Neural crest cell (in vitro differentiated cells): ENCODE measurements at regions not wholly inside any gene's neighbourhood (a gene's known extent, or its start where the extent isn't known, plus 50 kb on each side); places are given as distances from the start of the nearest gene placed in this dataset.

Source experiments
- DNase-seq: peaks from one replicate; pipeline ENCODE4 v3.0.0; 2021; ENCODE audit warnings: low read depth, mixed read lengths, low spot score
- H3K27ac Mint-ChIP-seq: one replicate; pipeline ENCODE4 v1.8.0; 2021; ENCODE audit warnings: mild to moderate bottlenecking, mixed read lengths; ENCODE audit not compliant: unreplicated experiment
- H3K27me3 Mint-ChIP-seq: 2 replicates; pipeline ENCODE4 v1.8.0; 2021; ENCODE audit warnings: low read depth, mild to moderate bottlenecking, mixed read lengths
- H3K36me3 Mint-ChIP-seq: 2 replicates; pipeline ENCODE4 v1.8.0; 2021; ENCODE audit warnings: low read depth, mild to moderate bottlenecking, mixed read lengths
- H3K4me1 Mint-ChIP-seq: 2 replicates; pipeline ENCODE4 v1.8.0; 2021; ENCODE audit warnings: mixed read lengths
- H3K4me3 Mint-ChIP-seq: one replicate; pipeline ENCODE4 v1.8.0; 2021; ENCODE audit warnings: mild to moderate bottlenecking, mixed read lengths
- H3K9me3 Mint-ChIP-seq: 2 replicates; pipeline ENCODE4 v1.8.0; 2021; ENCODE audit warnings: mixed read lengths
- TF ChIP-seq, protein P1 (sequence below): fragments of 200-600 bp; sonication (generic); conservative IDR thresholded peaks from 2 replicates; pipeline ENCODE4 v1.5.0; 2021; ENCODE audit warnings: antibody characterized with exemption, mild to moderate bottlenecking

DNA sequence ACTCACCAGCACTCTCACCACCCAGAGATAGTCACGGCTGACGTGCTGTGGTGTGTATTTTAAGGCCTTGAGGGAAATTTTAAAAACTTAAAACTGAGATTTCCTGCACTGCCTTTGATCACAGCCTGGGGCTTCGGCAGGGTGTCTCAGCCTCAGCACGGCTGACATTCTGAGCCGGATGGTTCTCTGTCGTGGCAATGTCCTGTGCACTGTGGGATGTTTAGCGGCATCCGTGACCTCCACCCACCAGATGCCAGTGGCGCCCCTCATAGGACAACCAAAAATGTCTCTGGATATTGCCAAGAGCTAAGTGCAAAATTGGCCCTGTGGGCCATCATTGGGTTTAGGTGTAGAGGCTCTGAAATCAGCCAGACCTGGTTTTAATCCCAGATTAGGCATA, 142.2 kb upstream of the KCNG1 start:
- Mint-ChIP-seq H3K9me3 (no peaks in the 10 kb centered on the region), H3K36me3 (no peaks in the 10 kb centered on the region), H3K27me3 (peaks cover 11% of the 10 kb centered on the region), H3K4me1 (no peaks in the 10 kb centered on the region), H3K4me3 (no peak overlapping the region), H3K27ac (no peak overlapping the region)
- DNase-seq = no peak
- TF ChIP-seq, protein P1, sequence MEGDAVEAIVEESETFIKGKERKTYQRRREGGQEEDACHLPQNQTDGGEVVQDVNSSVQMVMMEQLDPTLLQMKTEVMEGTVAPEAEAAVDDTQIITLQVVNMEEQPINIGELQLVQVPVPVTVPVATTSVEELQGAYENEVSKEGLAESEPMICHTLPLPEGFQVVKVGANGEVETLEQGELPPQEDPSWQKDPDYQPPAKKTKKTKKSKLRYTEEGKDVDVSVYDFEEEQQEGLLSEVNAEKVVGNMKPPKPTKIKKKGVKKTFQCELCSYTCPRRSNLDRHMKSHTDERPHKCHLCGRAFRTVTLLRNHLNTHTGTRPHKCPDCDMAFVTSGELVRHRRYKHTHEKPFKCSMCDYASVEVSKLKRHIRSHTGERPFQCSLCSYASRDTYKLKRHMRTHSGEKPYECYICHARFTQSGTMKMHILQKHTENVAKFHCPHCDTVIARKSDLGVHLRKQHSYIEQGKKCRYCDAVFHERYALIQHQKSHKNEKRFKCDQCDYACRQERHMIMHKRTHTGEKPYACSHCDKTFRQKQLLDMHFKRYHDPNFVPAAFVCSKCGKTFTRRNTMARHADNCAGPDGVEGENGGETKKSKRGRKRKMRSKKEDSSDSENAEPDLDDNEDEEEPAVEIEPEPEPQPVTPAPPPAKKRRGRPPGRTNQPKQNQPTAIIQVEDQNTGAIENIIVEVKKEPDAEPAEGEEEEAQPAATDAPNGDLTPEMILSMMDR = no peak

GRCh38 chr20:51164731-51165130, 141.8 kb upstream of the KCNG1 start:
- DNase-seq = no peak
- Mint-ChIP-seq H3K27ac (no peak overlapping the region), H3K4me3 (no peak overlapping the region), H3K4me1 (no peaks in the 10 kb centered on the region), H3K27me3 (peaks cover 11% of the 10 kb centered on the region), H3K36me3 (no peaks in the 10 kb centered on the region), H3K9me3 (no peaks in the 10 kb centered on the region)
- TF ChIP-seq, protein P1 = no peak

GRCh38 chr20:51163996-51164600, 141.2 kb upstream of the KCNG1 start:
- Mint-ChIP-seq H3K27me3 (peaks cover 14% of the 10 kb centered on the region), H3K36me3 (no peaks in the 10 kb centered on the region), H3K27ac (no peak overlapping the region), H3K4me1 (no peaks in the 10 kb centered on the region), H3K4me3 (no peak overlapping the region), H3K9me3 (no peaks in the 10 kb centered on the region)
- no peak for DNase-seq
- TF ChIP-seq, protein P1 = no peak

DNA sequence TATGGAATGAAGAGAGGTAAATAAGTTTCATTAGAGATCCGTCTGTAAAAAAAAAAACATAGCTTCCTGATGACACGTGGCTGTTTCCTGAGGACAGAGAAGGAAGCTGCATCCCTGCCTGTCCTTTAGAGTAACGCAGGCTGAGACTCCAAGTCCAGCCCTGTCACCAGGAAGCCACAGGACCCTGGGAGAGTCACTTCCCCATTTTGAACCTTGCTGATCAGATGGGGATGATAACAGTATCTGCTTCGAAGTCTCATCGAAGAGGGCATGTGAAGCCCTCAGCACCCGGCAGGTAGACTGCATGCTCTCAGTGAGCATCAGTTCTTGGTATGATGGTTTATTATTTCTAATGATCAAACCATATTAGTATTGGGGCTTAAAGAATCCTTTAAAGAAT, 139.1 kb upstream of the KCNG1 start:
- Mint-ChIP-seq H3K9me3 (no peaks in the 10 kb centered on the region), H3K4me1 (no peaks in the 10 kb centered on the region), H3K27me3 (peaks cover 16% of the 10 kb centered on the region), H3K27ac (no peak overlapping the region), H3K36me3 (no peaks in the 10 kb centered on the region), H3K4me3 (no peak overlapping the region)
- DNase-seq = no peak
- TF ChIP-seq, protein P1 = no peak

DNA sequence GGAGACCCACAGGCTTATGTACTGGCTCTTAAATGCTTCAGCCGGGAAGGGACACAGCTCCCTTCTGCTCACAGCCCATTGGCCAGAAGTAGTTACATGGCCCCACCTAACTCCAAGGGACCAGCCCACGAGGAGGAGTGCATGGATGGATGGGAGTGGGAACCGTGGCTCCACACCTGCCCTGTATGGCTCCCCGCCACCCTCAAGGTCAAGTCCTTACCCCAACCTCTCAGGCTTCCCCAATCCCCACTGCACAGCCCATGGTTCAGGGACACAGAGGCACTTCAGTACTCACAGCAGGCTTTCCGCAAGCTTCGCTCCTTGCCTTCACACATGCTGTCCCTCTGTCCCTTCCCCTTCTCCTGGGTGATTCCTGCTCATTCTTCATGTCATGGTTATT, 137.9 kb upstream of the KCNG1 start:
- no peak overlapping the region for H3K4me3 Mint-ChIP-seq
- no peak for DNase-seq
- peaks cover 20% of the 10 kb centered on the region for H3K27me3 Mint-ChIP-seq
- H3K27ac Mint-ChIP-seq = peak overlapping the region; percentile 74
- no peaks in the 10 kb centered on the region for H3K4me1 Mint-ChIP-seq
- no peaks in the 10 kb centered on the region for H3K36me3 Mint-ChIP-seq
- no peaks in the 10 kb centered on the region for H3K9me3 Mint-ChIP-seq
- TF ChIP-seq, protein P1 = no peak

DNA sequence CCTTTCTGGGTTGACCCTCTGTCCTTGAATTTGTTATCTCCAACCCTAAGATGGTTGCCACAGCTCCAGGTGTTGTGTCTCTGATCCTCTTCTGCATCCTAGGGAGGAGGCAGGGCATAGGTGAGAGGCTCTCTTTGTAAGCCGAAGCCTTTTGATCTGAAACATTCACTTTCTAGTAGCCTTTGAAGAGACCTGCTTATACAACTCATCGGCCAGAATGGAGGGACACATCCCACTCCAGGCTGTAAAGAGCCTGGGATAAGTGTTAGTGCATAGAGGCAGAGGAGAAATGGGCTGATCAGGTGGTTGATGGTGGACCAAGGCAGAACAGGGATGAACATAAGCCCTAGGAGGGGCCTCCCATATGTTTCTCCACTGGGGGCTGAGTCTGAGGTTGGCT, 137.1 kb upstream of the KCNG1 start:
- Mint-ChIP-seq H3K27me3 (peaks cover 20% of the 10 kb centered on the region), H3K4me1 (no peaks in the 10 kb centered on the region), H3K36me3 (no peaks in the 10 kb centered on the region)

More for the DNA sequence above, 137.1 kb upstream of the KCNG1 start:
- DNase-seq = no peak
- Mint-ChIP-seq H3K27ac (no peak overlapping the region), H3K9me3 (no peaks in the 10 kb centered on the region), H3K4me3 (no peak overlapping the region)
- TF ChIP-seq, protein P1 = no peak
